DND-41 (cell line): ENCODE measurements at regions not wholly inside any gene's neighbourhood (a gene's known extent, or its start where the extent isn't known, plus 50 kb on each side); places are given as distances from the start of the nearest gene placed in this dataset.

Experiments used
- CTCF ChIP-seq: IDR thresholded peaks from 2 replicates; pipeline ENCODE4 v1.5.1; 2012; ENCODE audit warnings: borderline replicate concordance, low read length, moderate library complexity, mild to moderate bottlenecking; ENCODE audit not compliant: poor library complexity, severe bottlenecking; ENCODE audit errors: extremely low read depth
- EZH2 ChIP-seq: IDR thresholded peaks from 3 replicates; pipeline ENCODE4 v1.6.1; 2012; ENCODE audit warnings: borderline replicate concordance, low read depth, mild to moderate bottlenecking, moderate library complexity, low read length, inconsistent platforms; ENCODE audit not compliant: severe bottlenecking

GRCh38 chr5:117869596-117869995, 1118.8 kb downstream of the DTWD2 start:
- TF ChIP-seq CTCF (no peak), EZH2 (no peak)
